ENCODE measurements at regions not wholly inside any gene's neighbourhood (a gene's known extent, or its start where the extent isn't known, plus 50 kb on each side); places are given as distances from the start of the nearest gene placed in this dataset.

GRCh38 chr2:128501006-128501690, 182.5 kb upstream of the HS6ST1 start:
- Mint-ChIP-seq H3K36me3 (no peaks in the 10 kb centered on the region), H3K9me3 (no peaks in the 10 kb centered on the region), H3K4me3 (no peak overlapping the region), H3K4me1 (no peaks in the 10 kb centered on the region), H3K27ac (no peak overlapping the region), H3K27me3 (peaks cover 4 to 6% of the 10 kb centered on the region in 2 donors)
- no peak overlapping the region for H3K27ac ChIP-seq (ENCODE audit: low read depth, low read length)
- H3K36me3 ChIP-seq (ENCODE audit: insufficient read depth, low read length) = no peaks in the 10 kb centered on the region
- no peaks in the 10 kb centered on the region for H3K4me1 ChIP-seq (ENCODE audit: insufficient read depth, low read length)
- H3K9me3 ChIP-seq (ENCODE audit: low read length) = no peaks in the 10 kb centered on the region
- ChIA-PET POLR2A (no interaction called here), CTCF (no interaction called here)
- H3K27me3 ChIP-seq (ENCODE audit: insufficient read depth, low read length, poor library complexity, severe bottlenecking) = no peaks in the 10 kb centered on the region
- no peak overlapping the region for H3K4me3 ChIP-seq (ENCODE audit: low read length)
- DNase-seq = no peak

GRCh38 chr2:128501700-128502099, 183.0 kb upstream of the HS6ST1 start:
- H3K4me1 Mint-ChIP-seq = no peaks in the 10 kb centered on the region
- CTCF ChIA-PET = no interaction called here
- no peaks in the 10 kb centered on the region for H3K36me3 Mint-ChIP-seq
- Histone ChIP-seq H3K4me3 (ENCODE audit: low read length) (no peak overlapping the region), H3K4me1 (ENCODE audit: insufficient read depth, low read length) (no peaks in the 10 kb centered on the region), H3K27me3 (ENCODE audit: insufficient read depth, low read length, poor library complexity, severe bottlenecking) (no peaks in the 10 kb centered on the region), H3K27ac (ENCODE audit: low read depth, low read length) (no peak overlapping the region), H3K36me3 (ENCODE audit: insufficient read depth, low read length) (no peaks in the 10 kb centered on the region), H3K9me3 (ENCODE audit: low read length) (no peaks in the 10 kb centered on the region)
- DNase-seq = no peak
- no peaks in the 10 kb centered on the region for H3K9me3 Mint-ChIP-seq
- no peak overlapping the region for H3K27ac Mint-ChIP-seq
- H3K27me3 Mint-ChIP-seq = peaks cover 4 to 6% of the 10 kb centered on the region in 2 donors
- no peak overlapping the region for H3K4me3 Mint-ChIP-seq
- POLR2A ChIA-PET = no interaction called here

- H3K4me1 Mint-ChIP-seq = no peaks in the 10 kb centered on the region
- H3K27ac ChIP-seq (ENCODE audit: low read depth, low read length) = no peak overlapping the region
- H3K27me3 Mint-ChIP-seq = peaks cover 6% of the 10 kb centered on the region in 2 donors
- H3K36me3 Mint-ChIP-seq = no peaks in the 10 kb centered on the region
- no peaks in the 10 kb centered on the region for H3K4me1 ChIP-seq (ENCODE audit: insufficient read depth, low read length)
- no peak overlapping the region for H3K4me3 Mint-ChIP-seq
- no peak overlapping the region for H3K4me3 ChIP-seq (ENCODE audit: low read length)
- no peaks in the 10 kb centered on the region for H3K27me3 ChIP-seq (ENCODE audit: insufficient read depth, low read length, poor library complexity, severe bottlenecking)
- H3K36me3 ChIP-seq (ENCODE audit: insufficient read depth, low read length) = no peaks in the 10 kb centered on the region
- no peaks in the 10 kb centered on the region for H3K9me3 Mint-ChIP-seq
- POLR2A ChIA-PET = no interaction called here
- H3K27ac Mint-ChIP-seq = no peak overlapping the region
- H3K9me3 ChIP-seq (ENCODE audit: low read length) = no peaks in the 10 kb centered on the region
- CTCF ChIA-PET = no interaction called here
- no peak for DNase-seq
These were observed 183.5 kb upstream of the HS6ST1 start for GRCh38 chr2:128502200-128502599.

- ChIA-PET CTCF (no interaction called here), POLR2A (no interaction called here)
- Histone ChIP-seq H3K36me3 (ENCODE audit: insufficient read depth, low read length) (no peaks in the 10 kb centered on the region), H3K27ac (ENCODE audit: low read depth, low read length) (no peak overlapping the region), H3K9me3 (ENCODE audit: low read length) (no peaks in the 10 kb centered on the region), H3K4me1 (ENCODE audit: insufficient read depth, low read length) (no peaks in the 10 kb centered on the region), H3K27me3 (ENCODE audit: insufficient read depth, low read length, poor library complexity, severe bottlenecking) (no peaks in the 10 kb centered on the region), H3K4me3 (ENCODE audit: low read length) (no peak overlapping the region)
- peaks cover 6% of the 10 kb centered on the region in 2 donors for H3K27me3 Mint-ChIP-seq
- H3K9me3 Mint-ChIP-seq = no peaks in the 10 kb centered on the region
- H3K27ac Mint-ChIP-seq = no peak overlapping the region
- no peaks in the 10 kb centered on the region for H3K36me3 Mint-ChIP-seq
- no peak overlapping the region for H3K4me3 Mint-ChIP-seq
- DNase-seq = no peak
- no peaks in the 10 kb centered on the region for H3K4me1 Mint-ChIP-seq
These were observed 184.1 kb upstream of the HS6ST1 start for GRCh38 chr2:128502638-128503246.

- Mint-ChIP-seq H3K27me3 (peaks cover 5 to 6% of the 10 kb centered on the region in 2 donors), H3K4me1 (no peaks in the 10 kb centered on the region), H3K36me3 (no peaks in the 10 kb centered on the region), H3K27ac (no peak overlapping the region), H3K9me3 (no peaks in the 10 kb centered on the region), H3K4me3 (no peak overlapping the region)
- H3K4me1 ChIP-seq (ENCODE audit: insufficient read depth, low read length) = no peaks in the 10 kb centered on the region
- no peaks in the 10 kb centered on the region for H3K36me3 ChIP-seq (ENCODE audit: insufficient read depth, low read length)
- no peak overlapping the region for H3K27ac ChIP-seq (ENCODE audit: low read depth, low read length)
- POLR2A ChIA-PET = no interaction called here
- H3K27me3 ChIP-seq (ENCODE audit: insufficient read depth, low read length, poor library complexity, severe bottlenecking) = no peaks in the 10 kb centered on the region
- H3K9me3 ChIP-seq (ENCODE audit: low read length) = no peaks in the 10 kb centered on the region
- H3K4me3 ChIP-seq (ENCODE audit: low read length) = no peak overlapping the region
- no peak for DNase-seq
- CTCF ChIA-PET = no interaction called here
These were observed 185.0 kb upstream of the HS6ST1 start for GRCh38 chr2:128503399-128504245.

- ChIA-PET POLR2A (no interaction called here), CTCF (no interaction called here)
- Mint-ChIP-seq H3K4me3 (no peak overlapping the region), H3K4me1 (no peaks in the 10 kb centered on the region), H3K27ac (no peak overlapping the region), H3K27me3 (peaks cover 4 to 6% of the 10 kb centered on the region in 2 donors), H3K9me3 (no peaks in the 10 kb centered on the region), H3K36me3 (no peaks in the 10 kb centered on the region)
- DNase-seq = no peak
- no peak overlapping the region for H3K27ac ChIP-seq (ENCODE audit: low read depth, low read length)
- H3K4me1 ChIP-seq (ENCODE audit: insufficient read depth, low read length) = no peaks in the 10 kb centered on the region
- H3K9me3 ChIP-seq (ENCODE audit: low read length) = no peaks in the 10 kb centered on the region
- no peaks in the 10 kb centered on the region for H3K27me3 ChIP-seq (ENCODE audit: insufficient read depth, low read length, poor library complexity, severe bottlenecking)
- no peak overlapping the region for H3K4me3 ChIP-seq (ENCODE audit: low read length)
- H3K36me3 ChIP-seq (ENCODE audit: insufficient read depth, low read length) = no peaks in the 10 kb centered on the region
These were observed 185.8 kb upstream of the HS6ST1 start for GRCh38 chr2:128504246-128505149.

- no peaks in the 10 kb centered on the region for H3K4me1 ChIP-seq (ENCODE audit: insufficient read depth, low read length)
- H3K27ac Mint-ChIP-seq = no peak overlapping the region
- no peak overlapping the region for H3K4me3 Mint-ChIP-seq
- DNase-seq = no peak
- peaks cover 2 to 6% of the 10 kb centered on the region in 2 donors for H3K27me3 Mint-ChIP-seq
- H3K9me3 Mint-ChIP-seq = no peaks in the 10 kb centered on the region
- no peaks in the 10 kb centered on the region for H3K27me3 ChIP-seq (ENCODE audit: insufficient read depth, low read length, poor library complexity, severe bottlenecking)
- no peak overlapping the region for H3K4me3 ChIP-seq (ENCODE audit: low read length)
- CTCF ChIA-PET = no interaction called here
- no peaks in the 10 kb centered on the region for H3K4me1 Mint-ChIP-seq
- POLR2A ChIA-PET = no interaction called here
- H3K36me3 Mint-ChIP-seq = no peaks in the 10 kb centered on the region
- H3K36me3 ChIP-seq (ENCODE audit: insufficient read depth, low read length) = no peaks in the 10 kb centered on the region
- no peak overlapping the region for H3K27ac ChIP-seq (ENCODE audit: low read depth, low read length)
- H3K9me3 ChIP-seq (ENCODE audit: low read length) = no peaks in the 10 kb centered on the region
These were observed 186.5 kb upstream of the HS6ST1 start for GRCh38 chr2:128505150-128505490.
